ENCODE measurements at regions not wholly inside any gene's neighbourhood (a gene's known extent, or its start where the extent isn't known, plus 50 kb on each side); places are given as distances from the start of the nearest gene placed in this dataset.
A peak's percentile ranks its signal among the peaks of the same experiment; 100 is the strongest.
"Not testable (repeated sequence)": the region's sequence is repeated elsewhere in the genome, so short reads cannot be mapped to it uniquely, and the experiment has no call there.

DNA sequence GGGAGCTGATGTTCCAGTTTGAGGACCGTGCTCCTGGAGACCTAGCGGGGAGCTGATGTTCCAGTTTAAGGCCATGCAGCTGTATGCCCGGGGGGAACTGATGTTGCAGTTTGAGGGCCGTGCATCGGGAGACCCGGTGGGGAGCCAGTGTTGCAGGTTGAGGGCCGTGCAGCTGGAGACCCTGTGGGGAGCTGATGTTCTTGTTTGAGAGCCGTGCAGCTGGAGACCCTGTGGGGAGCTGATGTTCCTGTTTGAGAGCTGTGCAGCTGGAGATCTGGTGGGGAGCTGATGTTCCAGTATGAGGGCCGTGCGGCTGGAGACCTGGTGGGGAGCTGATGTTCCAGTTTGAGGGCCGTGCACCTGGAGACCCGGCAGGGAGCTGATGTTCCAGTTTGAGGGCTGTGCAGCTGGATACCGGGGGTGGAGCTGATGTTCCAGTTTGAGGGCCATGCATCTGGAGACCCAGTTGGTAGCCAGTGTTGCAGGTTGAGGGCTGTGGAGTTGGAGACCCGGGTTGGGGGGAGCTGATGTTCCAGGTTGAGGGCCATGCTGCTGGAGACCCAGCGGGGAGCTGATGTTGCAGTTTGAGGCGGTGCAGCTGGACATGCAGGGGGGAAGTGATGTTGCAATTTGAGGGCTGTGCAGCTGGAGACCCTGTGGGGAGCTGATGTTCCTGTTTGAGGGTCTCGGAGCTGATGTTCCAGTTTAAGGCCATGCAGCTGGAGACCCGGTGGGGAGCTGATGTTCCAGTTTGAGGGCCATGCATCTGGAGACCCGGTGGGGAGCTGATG lies 64.4 kb upstream of the APOD start:
- H3K27me3 Mint-ChIP-seq (ENCODE audit: unreplicated experiment); DNase-seq; H3K36me3 Mint-ChIP-seq (ENCODE audit: unreplicated experiment); H3K4me3 Mint-ChIP-seq (ENCODE audit: unreplicated experiment); H3K9me3 Mint-ChIP-seq (ENCODE audit: unreplicated experiment); H3K4me1 Mint-ChIP-seq (ENCODE audit: low read depth, unreplicated experiment); H3K27ac Mint-ChIP-seq (ENCODE audit: unreplicated experiment): not testable (repeated sequence)

DNA sequence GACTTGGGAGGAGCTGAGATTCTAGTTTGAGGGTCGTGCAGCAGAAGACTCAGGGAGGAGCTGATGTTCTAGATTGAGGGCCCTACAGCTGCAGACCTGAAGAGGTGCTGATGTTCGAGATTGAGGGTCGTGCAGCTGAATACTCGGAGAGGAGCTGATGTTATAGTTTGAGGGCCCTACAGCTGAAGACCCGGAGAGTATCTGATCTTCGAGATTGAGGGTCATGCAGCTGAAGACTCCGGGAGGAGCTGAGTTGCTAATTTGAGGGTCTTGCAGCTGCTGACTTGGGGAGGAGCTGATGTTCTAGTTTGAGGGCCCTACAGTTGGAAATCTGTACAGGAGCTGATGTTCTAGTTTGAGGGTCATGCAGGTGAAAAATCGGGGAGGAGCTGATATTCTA lies 62.1 kb upstream of the APOD start:
- H3K27me3 Mint-ChIP-seq (ENCODE audit: unreplicated experiment); H3K4me3 Mint-ChIP-seq (ENCODE audit: unreplicated experiment); DNase-seq; H3K36me3 Mint-ChIP-seq (ENCODE audit: unreplicated experiment); H3K4me1 Mint-ChIP-seq (ENCODE audit: low read depth, unreplicated experiment); H3K27ac Mint-ChIP-seq (ENCODE audit: unreplicated experiment); H3K9me3 Mint-ChIP-seq (ENCODE audit: unreplicated experiment): not testable (repeated sequence)

- not testable (repeated sequence) for H3K36me3 Mint-ChIP-seq (ENCODE audit: unreplicated experiment); H3K27ac Mint-ChIP-seq (ENCODE audit: unreplicated experiment); H3K4me3 Mint-ChIP-seq (ENCODE audit: unreplicated experiment); DNase-seq; H3K9me3 Mint-ChIP-seq (ENCODE audit: unreplicated experiment); H3K4me1 Mint-ChIP-seq (ENCODE audit: low read depth, unreplicated experiment); H3K27me3 Mint-ChIP-seq (ENCODE audit: unreplicated experiment)
Observed at GRCh38 chr3:195643245-195643644, 59.5 kb upstream of the APOD start.

DNA sequence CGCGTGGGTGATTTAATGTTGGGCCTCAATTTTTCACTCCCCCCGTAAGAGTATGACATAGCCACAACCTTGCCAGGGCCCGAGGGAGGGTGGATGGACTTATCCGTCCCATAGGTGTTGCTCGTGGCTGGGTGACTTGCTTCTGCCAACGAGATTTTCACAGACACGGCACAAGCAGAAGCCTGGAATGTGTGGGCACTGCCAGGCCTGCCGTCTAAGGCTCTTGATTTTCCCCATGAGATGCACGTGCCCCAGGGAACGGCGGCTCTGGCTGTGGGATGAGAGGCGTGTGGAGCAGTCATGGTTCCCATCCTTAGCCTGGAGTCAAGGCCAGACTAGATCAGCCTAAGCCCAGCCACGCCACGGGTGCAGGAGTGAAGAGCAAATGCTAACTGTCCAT lies 58.6 kb upstream of the APOD start:
- not testable (repeated sequence) for H3K4me3 Mint-ChIP-seq (ENCODE audit: unreplicated experiment)

DNA sequence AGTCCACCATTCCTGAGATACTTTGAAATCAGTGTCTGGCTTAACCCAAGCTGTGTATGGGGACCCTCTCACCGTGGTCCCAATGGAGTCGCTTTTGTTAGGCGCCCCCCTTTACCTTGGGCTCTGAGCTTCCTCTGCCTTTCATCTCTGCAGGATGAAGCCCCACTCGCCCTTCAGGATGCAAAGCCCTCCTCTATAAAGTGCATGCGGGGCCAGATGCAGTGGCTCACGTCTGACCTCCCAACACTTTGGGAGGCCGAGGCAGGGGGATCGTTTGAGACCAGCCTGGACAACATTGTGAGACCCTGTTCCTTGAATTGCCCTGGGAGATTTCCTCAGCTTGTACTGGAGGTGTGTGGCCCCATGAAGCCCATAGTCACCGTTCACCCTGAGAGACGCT lies 54.7 kb upstream of the APOD start:
- H3K27ac Mint-ChIP-seq (ENCODE audit: unreplicated experiment); H3K27me3 Mint-ChIP-seq (ENCODE audit: unreplicated experiment); H3K4me3 Mint-ChIP-seq (ENCODE audit: unreplicated experiment); H3K36me3 Mint-ChIP-seq (ENCODE audit: unreplicated experiment); H3K9me3 Mint-ChIP-seq (ENCODE audit: unreplicated experiment); DNase-seq; H3K4me1 Mint-ChIP-seq (ENCODE audit: low read depth, unreplicated experiment): not testable (repeated sequence)

More for the DNA sequence above, 58.6 kb upstream of the APOD start:
- H3K27me3 Mint-ChIP-seq (ENCODE audit: unreplicated experiment); H3K36me3 Mint-ChIP-seq (ENCODE audit: unreplicated experiment); H3K9me3 Mint-ChIP-seq (ENCODE audit: unreplicated experiment); H3K27ac Mint-ChIP-seq (ENCODE audit: unreplicated experiment); H3K4me1 Mint-ChIP-seq (ENCODE audit: low read depth, unreplicated experiment); DNase-seq: not testable (repeated sequence)

DNA sequence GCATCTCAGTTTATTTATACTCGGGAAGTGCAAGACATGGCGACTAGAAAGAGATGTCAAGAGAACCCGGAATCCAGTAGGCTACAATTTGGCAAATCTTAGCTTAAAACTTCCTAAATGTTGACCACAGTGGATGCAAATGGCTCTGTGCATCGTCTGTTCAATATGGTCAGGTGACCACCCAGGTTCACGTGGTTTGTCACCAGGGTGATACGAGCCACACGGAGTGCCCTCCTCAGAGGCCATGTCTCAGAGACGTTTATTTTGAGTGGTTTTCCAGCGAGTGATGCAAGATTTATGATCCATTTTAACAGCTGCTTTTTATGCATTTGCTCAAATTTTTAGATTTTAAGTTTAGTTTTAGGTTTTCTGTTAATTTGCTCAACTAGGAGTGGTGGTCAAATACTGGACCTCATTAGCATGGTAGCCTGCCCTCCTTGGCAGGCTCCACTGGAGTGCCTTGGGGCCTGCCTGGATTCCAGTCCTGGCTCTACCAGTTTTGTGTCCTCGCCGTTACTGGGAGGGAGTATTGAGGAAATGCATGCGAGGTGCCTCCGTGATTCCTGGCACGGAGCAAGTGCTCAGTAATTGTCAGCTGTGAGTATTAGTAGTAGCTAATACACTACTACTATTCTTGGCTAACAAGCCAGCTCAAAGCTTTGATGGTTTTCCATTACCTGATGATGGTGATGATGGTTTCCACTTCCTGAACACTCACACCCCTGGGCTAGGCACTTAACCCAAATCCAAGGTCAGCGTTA lies 53.9 kb upstream of the APOD start:
- not testable (repeated sequence) for H3K36me3 Mint-ChIP-seq (ENCODE audit: unreplicated experiment); H3K27me3 Mint-ChIP-seq (ENCODE audit: unreplicated experiment); H3K9me3 Mint-ChIP-seq (ENCODE audit: unreplicated experiment); H3K4me1 Mint-ChIP-seq (ENCODE audit: low read depth, unreplicated experiment); H3K4me3 Mint-ChIP-seq (ENCODE audit: unreplicated experiment); H3K27ac Mint-ChIP-seq (ENCODE audit: unreplicated experiment); DNase-seq

DNA sequence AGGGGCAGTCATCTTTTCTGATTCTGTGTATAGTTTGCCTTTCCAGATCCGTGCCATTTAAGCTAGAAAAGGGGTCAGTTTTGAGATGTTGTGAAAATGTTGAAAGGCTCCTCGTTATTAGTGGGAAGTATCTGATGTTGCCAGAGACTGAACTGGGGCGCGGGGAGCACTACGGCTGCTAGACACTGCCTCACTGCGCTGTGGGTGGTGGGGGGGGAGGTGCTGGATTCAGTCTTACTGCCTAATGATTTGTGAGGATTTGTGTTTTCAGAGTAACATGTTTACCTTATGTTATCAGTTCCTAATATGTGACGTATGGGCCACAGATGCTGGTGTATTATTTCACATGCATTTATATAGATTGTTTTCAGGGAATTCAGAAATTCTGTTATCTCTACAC lies 53.3 kb upstream of the APOD start:
- H3K4me3 Mint-ChIP-seq (ENCODE audit: unreplicated experiment) = peak overlapping the region; percentile 23

DNA sequence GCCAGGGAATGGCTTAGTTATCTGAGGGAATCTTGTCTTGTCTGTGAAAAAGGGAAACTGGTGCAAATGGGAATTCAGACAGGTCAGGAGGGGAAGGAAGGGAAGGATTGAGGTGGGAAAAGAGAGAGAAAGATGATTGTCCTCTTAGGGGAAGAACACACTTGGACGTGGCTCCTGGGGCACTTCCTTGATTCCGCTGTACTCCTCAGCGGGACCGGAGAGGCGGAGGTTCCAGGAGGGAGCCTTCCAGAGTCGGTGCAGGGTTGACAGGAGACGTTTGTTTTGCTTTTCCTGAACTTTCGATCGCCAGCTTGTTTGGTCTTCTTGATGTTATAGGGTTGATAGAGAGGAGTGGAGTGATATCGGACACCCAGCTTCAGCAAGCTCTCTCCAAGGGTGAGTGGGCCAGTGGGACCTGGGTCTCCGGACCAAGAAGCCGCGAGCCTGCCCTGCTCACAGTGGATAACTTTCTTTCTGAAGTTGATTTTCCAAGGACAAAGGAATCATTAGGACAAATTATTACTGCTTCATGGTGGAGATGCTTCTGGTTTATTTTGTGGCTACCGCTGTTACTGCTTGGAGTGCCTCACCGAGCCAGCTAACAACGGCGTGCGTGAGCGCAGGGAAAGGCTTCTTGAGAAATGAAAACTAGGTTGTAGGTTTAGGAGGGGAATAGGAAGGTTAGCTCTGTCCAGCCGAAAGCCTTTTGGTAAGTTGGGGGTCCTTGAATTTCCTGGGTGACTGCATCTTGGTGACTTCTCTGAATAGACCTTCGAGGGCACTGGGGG lies 52.4 kb upstream of the APOD start:
- H3K9me3 Mint-ChIP-seq (ENCODE audit: unreplicated experiment); DNase-seq; H3K27me3 Mint-ChIP-seq (ENCODE audit: unreplicated experiment); H3K4me3 Mint-ChIP-seq (ENCODE audit: unreplicated experiment); H3K36me3 Mint-ChIP-seq (ENCODE audit: unreplicated experiment); H3K4me1 Mint-ChIP-seq (ENCODE audit: low read depth, unreplicated experiment); H3K27ac Mint-ChIP-seq (ENCODE audit: unreplicated experiment): not testable (repeated sequence)

More for the DNA sequence above, 53.3 kb upstream of the APOD start:
- not testable (repeated sequence) for H3K4me1 Mint-ChIP-seq (ENCODE audit: low read depth, unreplicated experiment); H3K27ac Mint-ChIP-seq (ENCODE audit: unreplicated experiment); H3K36me3 Mint-ChIP-seq (ENCODE audit: unreplicated experiment); H3K27me3 Mint-ChIP-seq (ENCODE audit: unreplicated experiment); H3K9me3 Mint-ChIP-seq (ENCODE audit: unreplicated experiment); DNase-seq

DNA sequence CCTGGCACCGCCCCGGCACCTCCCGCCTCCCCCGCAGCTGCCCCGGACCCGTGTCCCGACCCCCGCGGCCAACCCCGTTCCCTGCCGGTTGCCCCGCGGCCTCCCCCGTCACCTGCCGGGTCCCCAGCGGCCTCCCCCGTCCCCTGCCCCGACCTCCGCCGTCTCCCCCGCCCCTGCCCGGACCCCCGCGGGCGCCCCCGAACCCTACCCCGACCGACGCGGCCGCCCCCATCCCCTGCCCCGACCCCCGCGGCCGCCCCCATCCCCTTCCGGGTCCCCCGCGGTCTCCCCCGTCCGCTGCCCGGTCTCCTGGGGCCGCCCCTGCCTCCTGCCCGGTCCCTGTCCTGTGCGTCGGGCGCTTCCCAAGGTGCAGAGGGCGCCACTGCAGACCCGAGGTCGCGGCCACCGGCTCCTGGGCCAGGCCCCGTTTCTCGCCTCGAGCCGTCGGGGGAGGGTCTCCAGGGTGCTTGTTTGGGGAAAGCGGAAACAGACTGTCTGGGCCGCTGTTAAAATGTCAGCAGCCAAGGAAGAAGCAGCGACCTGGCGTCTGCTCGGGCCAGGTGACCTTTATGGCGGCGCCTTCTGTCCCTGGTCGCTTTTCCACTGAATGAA lies 51.6 kb upstream of the APOD start:
- not testable (repeated sequence) for DNase-seq; H3K4me1 Mint-ChIP-seq (ENCODE audit: low read depth, unreplicated experiment); H3K36me3 Mint-ChIP-seq (ENCODE audit: unreplicated experiment); H3K4me3 Mint-ChIP-seq (ENCODE audit: unreplicated experiment); H3K27me3 Mint-ChIP-seq (ENCODE audit: unreplicated experiment); H3K27ac Mint-ChIP-seq (ENCODE audit: unreplicated experiment); H3K9me3 Mint-ChIP-seq (ENCODE audit: unreplicated experiment)

DNA sequence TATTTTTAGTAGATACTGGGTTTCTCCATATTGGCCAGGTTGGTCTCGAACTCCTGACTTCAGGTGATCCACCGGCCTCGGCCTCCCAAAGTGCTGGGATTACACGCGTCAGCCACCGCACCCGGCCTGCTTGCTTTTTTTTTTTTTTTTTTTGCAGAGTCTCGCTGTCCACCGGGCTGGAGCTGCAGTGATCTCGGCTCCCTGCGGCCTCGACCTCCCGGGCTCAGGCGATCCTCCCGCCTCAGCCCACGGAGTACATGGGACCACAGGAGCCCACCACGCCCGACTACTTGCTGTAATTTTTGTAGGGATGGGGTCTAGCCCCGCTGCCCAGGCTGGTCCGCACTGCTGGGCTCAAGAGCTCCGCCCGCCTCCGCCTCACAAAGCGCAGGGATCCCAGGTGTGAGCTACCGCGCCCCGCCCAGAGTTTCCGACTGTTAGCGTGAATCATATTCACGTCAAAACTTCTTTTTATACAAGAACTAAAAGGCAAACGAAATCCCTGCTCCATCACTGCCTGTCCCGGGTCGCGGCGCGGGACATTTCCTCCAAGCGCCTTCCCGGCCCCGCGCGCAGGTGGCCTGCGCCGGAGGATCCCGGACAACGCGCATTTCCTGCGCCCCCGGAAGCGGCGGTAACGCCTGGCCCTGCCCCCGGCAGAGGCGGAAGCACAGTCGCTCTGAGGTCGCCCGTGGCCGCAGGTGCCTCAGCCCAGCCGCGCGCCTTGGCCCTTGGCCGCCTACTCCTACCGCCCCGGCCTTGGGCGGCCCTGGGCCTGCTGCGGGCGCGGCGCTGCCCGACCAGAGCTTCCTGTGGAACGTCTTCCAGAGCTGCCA lies 50.9 kb upstream of the APOD start:
- H3K36me3 Mint-ChIP-seq (ENCODE audit: unreplicated experiment); H3K4me3 Mint-ChIP-seq (ENCODE audit: unreplicated experiment); H3K9me3 Mint-ChIP-seq (ENCODE audit: unreplicated experiment); H3K27ac Mint-ChIP-seq (ENCODE audit: unreplicated experiment); H3K4me1 Mint-ChIP-seq (ENCODE audit: low read depth, unreplicated experiment); H3K27me3 Mint-ChIP-seq (ENCODE audit: unreplicated experiment); DNase-seq: not testable (repeated sequence)
